ENCODE measurements at regions not wholly inside any gene's neighbourhood (a gene's known extent, or its start where the extent isn't known, plus 50 kb on each side); places are given as distances from the start of the nearest gene placed in this dataset.

DNA sequence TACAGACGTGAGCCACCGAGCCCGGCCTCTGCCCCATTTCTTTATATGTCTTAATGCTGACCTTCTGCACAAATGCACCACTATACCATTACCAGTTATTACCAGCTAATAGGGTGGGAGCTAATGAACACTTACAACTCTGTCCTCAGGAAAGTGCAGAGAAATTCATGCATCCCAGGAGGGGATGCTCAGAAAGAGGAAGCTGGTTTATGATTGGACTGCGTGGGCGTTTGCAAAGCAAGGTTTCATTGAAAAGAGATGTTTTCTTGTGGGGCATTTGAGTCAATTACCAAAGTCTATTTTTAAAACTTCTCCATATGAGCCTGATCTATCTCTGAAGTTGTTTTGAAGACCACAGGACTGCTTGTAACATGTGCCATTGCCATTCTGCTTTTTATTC lies 417.7 kb upstream of the CELF2 start:
- no peak for TF ChIP-seq MYC (IDR thresholded peaks at IDR 0.05; ENCODE audit: borderline replicate concordance, low read length)
- TF ChIP-seq, protein P1, sequence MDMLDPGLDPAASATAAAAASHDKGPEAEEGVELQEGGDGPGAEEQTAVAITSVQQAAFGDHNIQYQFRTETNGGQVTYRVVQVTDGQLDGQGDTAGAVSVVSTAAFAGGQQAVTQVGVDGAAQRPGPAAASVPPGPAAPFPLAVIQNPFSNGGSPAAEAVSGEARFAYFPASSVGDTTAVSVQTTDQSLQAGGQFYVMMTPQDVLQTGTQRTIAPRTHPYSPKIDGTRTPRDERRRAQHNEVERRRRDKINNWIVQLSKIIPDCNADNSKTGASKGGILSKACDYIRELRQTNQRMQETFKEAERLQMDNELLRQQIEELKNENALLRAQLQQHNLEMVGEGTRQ (IDR thresholded peaks at IDR 0.05): no peak
- TF ChIP-seq, protein P2, sequence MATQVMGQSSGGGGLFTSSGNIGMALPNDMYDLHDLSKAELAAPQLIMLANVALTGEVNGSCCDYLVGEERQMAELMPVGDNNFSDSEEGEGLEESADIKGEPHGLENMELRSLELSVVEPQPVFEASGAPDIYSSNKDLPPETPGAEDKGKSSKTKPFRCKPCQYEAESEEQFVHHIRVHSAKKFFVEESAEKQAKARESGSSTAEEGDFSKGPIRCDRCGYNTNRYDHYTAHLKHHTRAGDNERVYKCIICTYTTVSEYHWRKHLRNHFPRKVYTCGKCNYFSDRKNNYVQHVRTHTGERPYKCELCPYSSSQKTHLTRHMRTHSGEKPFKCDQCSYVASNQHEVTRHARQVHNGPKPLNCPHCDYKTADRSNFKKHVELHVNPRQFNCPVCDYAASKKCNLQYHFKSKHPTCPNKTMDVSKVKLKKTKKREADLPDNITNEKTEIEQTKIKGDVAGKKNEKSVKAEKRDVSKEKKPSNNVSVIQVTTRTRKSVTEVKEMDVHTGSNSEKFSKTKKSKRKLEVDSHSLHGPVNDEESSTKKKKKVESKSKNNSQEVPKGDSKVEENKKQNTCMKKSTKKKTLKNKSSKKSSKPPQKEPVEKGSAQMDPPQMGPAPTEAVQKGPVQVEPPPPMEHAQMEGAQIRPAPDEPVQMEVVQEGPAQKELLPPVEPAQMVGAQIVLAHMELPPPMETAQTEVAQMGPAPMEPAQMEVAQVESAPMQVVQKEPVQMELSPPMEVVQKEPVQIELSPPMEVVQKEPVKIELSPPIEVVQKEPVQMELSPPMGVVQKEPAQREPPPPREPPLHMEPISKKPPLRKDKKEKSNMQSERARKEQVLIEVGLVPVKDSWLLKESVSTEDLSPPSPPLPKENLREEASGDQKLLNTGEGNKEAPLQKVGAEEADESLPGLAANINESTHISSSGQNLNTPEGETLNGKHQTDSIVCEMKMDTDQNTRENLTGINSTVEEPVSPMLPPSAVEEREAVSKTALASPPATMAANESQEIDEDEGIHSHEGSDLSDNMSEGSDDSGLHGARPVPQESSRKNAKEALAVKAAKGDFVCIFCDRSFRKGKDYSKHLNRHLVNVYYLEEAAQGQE (IDR thresholded peaks at IDR 0.05): no peak
- TF ChIP-seq, protein P3, sequence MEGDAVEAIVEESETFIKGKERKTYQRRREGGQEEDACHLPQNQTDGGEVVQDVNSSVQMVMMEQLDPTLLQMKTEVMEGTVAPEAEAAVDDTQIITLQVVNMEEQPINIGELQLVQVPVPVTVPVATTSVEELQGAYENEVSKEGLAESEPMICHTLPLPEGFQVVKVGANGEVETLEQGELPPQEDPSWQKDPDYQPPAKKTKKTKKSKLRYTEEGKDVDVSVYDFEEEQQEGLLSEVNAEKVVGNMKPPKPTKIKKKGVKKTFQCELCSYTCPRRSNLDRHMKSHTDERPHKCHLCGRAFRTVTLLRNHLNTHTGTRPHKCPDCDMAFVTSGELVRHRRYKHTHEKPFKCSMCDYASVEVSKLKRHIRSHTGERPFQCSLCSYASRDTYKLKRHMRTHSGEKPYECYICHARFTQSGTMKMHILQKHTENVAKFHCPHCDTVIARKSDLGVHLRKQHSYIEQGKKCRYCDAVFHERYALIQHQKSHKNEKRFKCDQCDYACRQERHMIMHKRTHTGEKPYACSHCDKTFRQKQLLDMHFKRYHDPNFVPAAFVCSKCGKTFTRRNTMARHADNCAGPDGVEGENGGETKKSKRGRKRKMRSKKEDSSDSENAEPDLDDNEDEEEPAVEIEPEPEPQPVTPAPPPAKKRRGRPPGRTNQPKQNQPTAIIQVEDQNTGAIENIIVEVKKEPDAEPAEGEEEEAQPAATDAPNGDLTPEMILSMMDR (IDR thresholded peaks at IDR 0.05): no peak
- TF ChIP-seq POLR2A (IDR thresholded peaks at IDR 0.05; ENCODE audit: low read length): no peak
- TF ChIP-seq EP300 (IDR thresholded peaks at IDR 0.05): no peak
- no peak for TF ChIP-seq BHLHE40 (IDR thresholded peaks at IDR 0.05; ENCODE audit: low read depth, low read length)
